NT2/D1 (cell line): ENCODE measurements at regions not wholly inside any gene's neighbourhood (a gene's known extent, or its start where the extent isn't known, plus 50 kb on each side); places are given as distances from the start of the nearest gene placed in this dataset.

Experiments used
- SUZ12 ChIP-seq: IDR thresholded peaks from 2 replicates; pipeline ENCODE4 v1.6.1; 2011; ENCODE audit not compliant: insufficient read length, insufficient read depth; ENCODE audit errors: extremely low read depth
- YY1 ChIP-seq: IDR thresholded peaks from 2 replicates; pipeline ENCODE4 v1.6.1; 2011; ENCODE audit not compliant: insufficient read length, insufficient read depth

- TF ChIP-seq YY1 (no peak), SUZ12 (no peak)
Measured at GRCh38 chrX:45777366-45777765, 576.7 kb upstream of the DIPK2B start.
